Fibroblast of lung (primary cell): ENCODE measurements at regions not wholly inside any gene's neighbourhood (a gene's known extent, or its start where the extent isn't known, plus 50 kb on each side); places are given as distances from the start of the nearest gene placed in this dataset.

ENCODE experiments used
- DNase-seq, 2 donors: peaks; one replicate each; pipeline versions ENCODE4 v3.0.0 to v3.0.0-alpha.2; 2010; ENCODE audit warnings: low read depth in 2 of 2
- H2AFZ ChIP-seq: 2 replicates; pipeline ENCODE4 v1.5.1; 2012; ENCODE audit warnings: low read length, control low read depth, inconsistent platforms
- H3K27ac ChIP-seq: 2 replicates; pipeline ENCODE4 v1.5.1; 2011; ENCODE audit warnings: low read length, control low read depth; ENCODE audit not compliant: insufficient read depth
- H3K27me3 ChIP-seq: 2 replicates; pipeline ENCODE4 v1.5.1; 2011; ENCODE audit warnings: mild to moderate bottlenecking, low read length; ENCODE audit not compliant: control insufficient read depth, insufficient read depth
- H3K36me3 ChIP-seq: 2 replicates; pipeline ENCODE4 v1.5.1; 2011; ENCODE audit warnings: low read length; ENCODE audit not compliant: control insufficient read depth, insufficient read depth
- H3K4me1 ChIP-seq: 2 replicates; pipeline ENCODE4 v1.5.1; 2011; ENCODE audit warnings: low read length; ENCODE audit not compliant: control insufficient read depth, insufficient read depth; ENCODE audit errors: extremely low read depth
- H3K4me2 ChIP-seq: 2 replicates; pipeline ENCODE4 v1.5.1; 2011; ENCODE audit warnings: low read length, control low read depth; ENCODE audit not compliant: insufficient read depth; ENCODE audit errors: extremely low read depth
- H3K4me3 ChIP-seq, 4 experiments: fragments of 200-600 bp in 1 of 4; sonication (generic) in 1 of 4; replicated peaks in 1 of 4; 2 replicates each; pipeline ENCODE4 v1.5.1; 2011 to 2016; ENCODE audit warnings: low read length in 4 of 4, low read depth in 3 of 4, mild to moderate bottlenecking in 3 of 4, control low read depth in 2 of 4, inconsistent platforms in 1 of 4, mixed read lengths in 1 of 4; ENCODE audit not compliant: insufficient read depth in 1 of 4; ENCODE audit errors: control extremely low read depth in 1 of 4
- H3K79me2 ChIP-seq: 2 replicates; pipeline ENCODE4 v1.5.1; 2012; ENCODE audit warnings: mild to moderate bottlenecking, low read length, inconsistent platforms; ENCODE audit not compliant: control insufficient read depth, insufficient read depth
- H3K9ac ChIP-seq: 2 replicates; pipeline ENCODE4 v1.5.1; 2011; ENCODE audit warnings: mild to moderate bottlenecking, low read length, control low read depth; ENCODE audit not compliant: insufficient read depth
- H3K9me3 ChIP-seq: 2 replicates; pipeline ENCODE4 v1.5.1; 2012; ENCODE audit warnings: low read depth, low read length; ENCODE audit not compliant: control insufficient read depth, insufficient read depth
- H4K20me1 ChIP-seq: 2 replicates; pipeline ENCODE4 v1.5.1; 2011; ENCODE audit warnings: low read length; ENCODE audit not compliant: control insufficient read depth, insufficient read depth; ENCODE audit errors: extremely low read depth
- EZH2 ChIP-seq: IDR thresholded peaks from 2 replicates; pipeline ENCODE4 v1.5.1; 2012; ENCODE audit warnings: low read length, control low read depth, mild to moderate bottlenecking; ENCODE audit errors: missing control alignments
- TF ChIP-seq, protein P1 (sequence below), 2 donors: IDR thresholded peaks in 1 of 2; conservative IDR thresholded peaks in 1 of 2; 1 replicate in 1 of 2; 2 replicates in 1 of 2; pipeline ENCODE4 v1.5.1; 2011 to 2012; ENCODE audit warnings: low read length in 2 of 2, control low read depth in 1 of 2, inconsistent platforms in 1 of 2, low read depth in 1 of 2, mild to moderate bottlenecking in 1 of 2

DNA sequence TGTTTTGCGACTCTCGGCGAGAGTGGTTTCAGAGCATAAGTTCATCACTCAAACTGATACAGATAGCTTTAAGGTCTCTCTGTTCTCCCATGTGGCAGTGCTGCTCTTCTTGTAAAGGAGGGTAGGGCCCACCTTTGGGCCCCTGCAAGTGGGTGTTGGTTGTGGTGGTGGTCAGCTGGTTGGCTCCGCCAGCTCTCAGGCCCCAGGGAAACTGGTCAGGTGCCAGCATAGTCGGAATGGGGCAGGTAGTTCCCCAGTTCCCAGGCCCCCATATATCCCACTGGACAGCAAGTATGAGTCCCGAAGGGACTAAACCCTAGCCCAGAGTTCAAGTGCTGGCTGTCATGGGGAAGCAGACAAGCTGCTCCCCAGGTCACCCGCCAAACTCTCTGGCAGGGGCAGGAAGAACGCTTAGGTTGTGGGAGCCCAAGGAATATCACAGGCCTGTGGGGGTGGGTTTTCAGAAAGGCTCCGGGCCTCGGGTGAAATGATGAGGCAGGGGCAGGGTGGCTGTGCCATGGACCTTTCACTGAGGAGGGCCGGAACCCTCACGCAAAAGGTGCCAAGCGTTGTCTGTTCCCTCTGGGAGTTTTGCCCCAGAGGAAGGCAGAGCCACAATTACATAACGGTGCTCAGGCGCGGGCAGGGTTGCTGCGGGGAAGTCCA is 185.1 kb downstream of the EFHB start:
- Histone ChIP-seq H3K9ac (no peak overlapping the region), H3K79me2 (no peaks in the 10 kb centered on the region), H3K27me3 (no peaks in the 10 kb centered on the region), H4K20me1 (no peaks in the 10 kb centered on the region), H3K4me2 (no peak overlapping the region), H3K9me3 (no peaks in the 10 kb centered on the region), H2AFZ (no peak overlapping the region), H3K4me1 (no peaks in the 10 kb centered on the region), H3K36me3 (no peaks in the 10 kb centered on the region), H3K27ac (no peak overlapping the region), H3K4me3 (no peak overlapping the region)
- TF ChIP-seq, protein P1, sequence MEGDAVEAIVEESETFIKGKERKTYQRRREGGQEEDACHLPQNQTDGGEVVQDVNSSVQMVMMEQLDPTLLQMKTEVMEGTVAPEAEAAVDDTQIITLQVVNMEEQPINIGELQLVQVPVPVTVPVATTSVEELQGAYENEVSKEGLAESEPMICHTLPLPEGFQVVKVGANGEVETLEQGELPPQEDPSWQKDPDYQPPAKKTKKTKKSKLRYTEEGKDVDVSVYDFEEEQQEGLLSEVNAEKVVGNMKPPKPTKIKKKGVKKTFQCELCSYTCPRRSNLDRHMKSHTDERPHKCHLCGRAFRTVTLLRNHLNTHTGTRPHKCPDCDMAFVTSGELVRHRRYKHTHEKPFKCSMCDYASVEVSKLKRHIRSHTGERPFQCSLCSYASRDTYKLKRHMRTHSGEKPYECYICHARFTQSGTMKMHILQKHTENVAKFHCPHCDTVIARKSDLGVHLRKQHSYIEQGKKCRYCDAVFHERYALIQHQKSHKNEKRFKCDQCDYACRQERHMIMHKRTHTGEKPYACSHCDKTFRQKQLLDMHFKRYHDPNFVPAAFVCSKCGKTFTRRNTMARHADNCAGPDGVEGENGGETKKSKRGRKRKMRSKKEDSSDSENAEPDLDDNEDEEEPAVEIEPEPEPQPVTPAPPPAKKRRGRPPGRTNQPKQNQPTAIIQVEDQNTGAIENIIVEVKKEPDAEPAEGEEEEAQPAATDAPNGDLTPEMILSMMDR (conservative IDR thresholded peaks at IDR 0.05 in 1 of 2, IDR thresholded peaks at IDR 0.05 in 1 of 2; ENCODE audit: low read depth in 1 of 2, low read length in 2 of 2) = no peak
- no peak for TF ChIP-seq EZH2
- DNase-seq = no peak

DNA sequence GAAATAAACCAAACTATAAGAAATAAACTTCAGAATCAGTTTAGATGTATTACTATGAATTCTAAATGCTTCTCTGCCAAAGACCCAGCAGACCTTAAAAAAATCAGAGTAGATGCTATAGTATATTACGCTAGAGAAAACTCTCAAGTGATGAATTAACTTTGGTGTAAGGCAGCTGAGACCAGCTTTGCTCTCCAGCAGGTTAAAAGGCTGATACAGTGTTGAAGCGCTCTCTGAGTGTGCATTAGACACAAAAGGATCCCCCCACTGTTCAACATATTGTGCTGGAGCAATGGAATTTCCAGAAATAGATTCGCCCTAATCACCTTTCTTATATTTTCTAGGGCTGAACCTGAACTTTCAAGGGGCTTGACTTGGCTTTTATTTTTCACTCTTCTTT is 190.0 kb downstream of the EFHB start:
- no peaks in the 10 kb centered on the region for H3K79me2 ChIP-seq

DNA sequence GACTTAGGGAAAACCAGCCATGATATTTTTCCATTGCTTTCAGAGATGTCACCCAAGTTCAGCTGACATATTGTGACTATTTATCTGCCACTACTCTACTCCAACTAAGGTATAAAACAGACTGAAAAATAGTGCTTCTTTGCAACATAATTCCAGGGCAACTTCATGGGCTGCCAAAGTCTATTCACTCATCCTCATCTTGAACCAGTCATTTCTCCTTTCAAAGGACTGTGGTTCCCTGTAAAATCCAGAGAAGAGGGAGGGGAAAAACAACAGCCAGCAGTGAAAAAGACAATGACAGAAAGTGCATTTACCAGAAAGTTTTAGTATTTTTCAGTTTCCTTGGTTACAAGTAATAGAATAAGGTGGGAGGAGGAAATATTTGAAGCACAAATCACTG is 191.1 kb downstream of the EFHB start:
- H2AFZ ChIP-seq = no peak overlapping the region
- H4K20me1 ChIP-seq = no peaks in the 10 kb centered on the region
- no peak overlapping the region for H3K4me2 ChIP-seq
- H3K79me2 ChIP-seq = no peaks in the 10 kb centered on the region
- H3K9ac ChIP-seq = no peak overlapping the region
- H3K36me3 ChIP-seq = no peaks in the 10 kb centered on the region
- H3K9me3 ChIP-seq = no peaks in the 10 kb centered on the region
- TF ChIP-seq, protein P1 (conservative IDR thresholded peaks at IDR 0.05 in 1 of 2, IDR thresholded peaks at IDR 0.05 in 1 of 2; ENCODE audit: low read depth in 1 of 2, low read length in 2 of 2) = no peak
- TF ChIP-seq EZH2 = no peak
- no peaks in the 10 kb centered on the region for H3K4me1 ChIP-seq
- no peaks in the 10 kb centered on the region for H3K27me3 ChIP-seq
- H3K4me3 ChIP-seq = no peak overlapping the region
- H3K27ac ChIP-seq = no peak overlapping the region
- no peak for DNase-seq

More for the DNA sequence above, 190.0 kb downstream of the EFHB start:
- Histone ChIP-seq H4K20me1 (no peaks in the 10 kb centered on the region), H3K27me3 (no peaks in the 10 kb centered on the region), H2AFZ (no peak overlapping the region), H3K36me3 (no peaks in the 10 kb centered on the region), H3K4me1 (no peaks in the 10 kb centered on the region), H3K4me3 (no peak overlapping the region), H3K9me3 (no peaks in the 10 kb centered on the region), H3K4me2 (no peak overlapping the region), H3K27ac (no peak overlapping the region), H3K9ac (no peak overlapping the region)
- TF ChIP-seq EZH2 = no peak
- TF ChIP-seq, protein P1 (conservative IDR thresholded peaks at IDR 0.05 in 1 of 2, IDR thresholded peaks at IDR 0.05 in 1 of 2; ENCODE audit: low read depth in 1 of 2, low read length in 2 of 2) = no peak
- no peak for DNase-seq
